Kidney (tissue), 13 donors: ENCODE measurements at regions not wholly inside any gene's neighbourhood (a gene's known extent, or its start where the extent isn't known, plus 50 kb on each side); places are given as distances from the start of the nearest gene placed in this dataset.

Source experiments
- DNase-seq, 5 donors: peaks; one replicate each; pipeline ENCODE4 v3.0.0-alpha.2; 2013 to 2020
- FAIRE-seq: peaks from 2 replicates; lab custom pipeline; 2012; peaks lifted over from hg19 to GRCh38; lab: Jason Lieb, UNC
- H3K27ac ChIP-seq, 2 donors: one replicate each; pipeline ENCODE4 v1.7.0; 2013; ENCODE audit warnings: low read depth in 2 of 2, low read length in 2 of 2, inconsistent platforms in 1 of 2
- H3K27me3 ChIP-seq: one replicate; pipeline ENCODE4 v1.7.1; 2013; ENCODE audit warnings: low read length, inconsistent platforms; ENCODE audit not compliant: control insufficient read depth, insufficient read depth
- H3K36me3 ChIP-seq, 3 donors: one replicate each; pipeline versions ENCODE4 v1.7.0 to v1.7.1; 2013; ENCODE audit warnings: low read length in 3 of 3, control low read depth in 1 of 3, inconsistent platforms in 1 of 3; ENCODE audit not compliant: insufficient read depth in 3 of 3, control insufficient read depth in 2 of 3
- H3K4me1 ChIP-seq, 3 donors: one replicate each; pipeline versions ENCODE4 v1.7.0 to v1.7.1; 2013; ENCODE audit warnings: low read length in 3 of 3, inconsistent platforms in 1 of 3, low read depth in 1 of 3; ENCODE audit not compliant: control insufficient read depth in 2 of 3, insufficient read depth in 2 of 3
- H3K4me3 ChIP-seq, 3 donors: one replicate each; pipeline versions ENCODE4 v1.7.0 to v1.8.1; 2013; ENCODE audit warnings: low read length in 3 of 3, control low read depth in 1 of 3, inconsistent platforms in 1 of 3
- H3K9ac ChIP-seq, 3 donors: one replicate each; pipeline versions ENCODE4 v1.7.0 to v1.7.1; 2013; ENCODE audit warnings: low read length in 3 of 3, control low read depth in 1 of 3, inconsistent platforms in 1 of 3
- H3K9me3 ChIP-seq, 3 donors: one replicate each; pipeline versions ENCODE4 v1.7.0 to v1.7.1; 2013; ENCODE audit warnings: low read length in 3 of 3, control low read depth in 1 of 3, inconsistent platforms in 1 of 3; ENCODE audit not compliant: control insufficient read depth in 2 of 3, insufficient read depth in 1 of 3
- intact Hi-C: fragments of 100-400 bp; cut with DNase I; formaldehyde crosslinking; loops from one replicate; pipeline ENCODE4 v1.11.1; 2022
- TF ChIP-seq, protein P1 (sequence below): IDR thresholded peaks from 3 replicates; pipeline ENCODE4 v1.5.1; 2012; ENCODE audit warnings: mild to moderate bottlenecking, moderate library complexity, borderline replicate concordance; ENCODE audit not compliant: insufficient read depth; ENCODE audit errors: extremely low read depth
- donor health status: control.
- donor health status: control.
- donor health status: control.
- donor health status: control.
- donor health status: control.
- donor health status: DM: yes; HTN: yes; CAD: no.
- donor health status: Normal renal cell carcinoma (clear cell type).

DNA sequence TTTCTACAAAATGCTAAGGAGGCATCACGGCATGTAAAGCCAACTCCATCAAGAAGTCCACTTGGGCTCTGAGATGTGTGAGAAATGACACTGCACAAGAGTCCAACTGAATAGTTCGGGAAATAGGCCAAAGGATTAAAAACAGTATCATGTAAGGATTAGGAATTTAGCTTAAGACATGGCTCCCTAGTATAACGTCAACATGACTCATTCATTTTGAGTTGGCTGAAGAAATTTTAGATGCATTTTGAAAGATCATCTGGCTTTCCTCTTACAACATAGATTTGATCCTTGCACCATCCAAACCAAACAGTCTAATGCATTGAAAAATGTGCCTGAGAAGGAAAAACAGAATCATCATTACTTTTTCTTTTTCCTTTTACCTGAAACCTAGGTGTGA, 109.3 kb upstream of the MME start:
- H3K4me3 ChIP-seq = peak overlapping the region in 1 of 3 donors; percentile 29
- intact Hi-C loops = no loop called here
- TF ChIP-seq, protein P1, sequence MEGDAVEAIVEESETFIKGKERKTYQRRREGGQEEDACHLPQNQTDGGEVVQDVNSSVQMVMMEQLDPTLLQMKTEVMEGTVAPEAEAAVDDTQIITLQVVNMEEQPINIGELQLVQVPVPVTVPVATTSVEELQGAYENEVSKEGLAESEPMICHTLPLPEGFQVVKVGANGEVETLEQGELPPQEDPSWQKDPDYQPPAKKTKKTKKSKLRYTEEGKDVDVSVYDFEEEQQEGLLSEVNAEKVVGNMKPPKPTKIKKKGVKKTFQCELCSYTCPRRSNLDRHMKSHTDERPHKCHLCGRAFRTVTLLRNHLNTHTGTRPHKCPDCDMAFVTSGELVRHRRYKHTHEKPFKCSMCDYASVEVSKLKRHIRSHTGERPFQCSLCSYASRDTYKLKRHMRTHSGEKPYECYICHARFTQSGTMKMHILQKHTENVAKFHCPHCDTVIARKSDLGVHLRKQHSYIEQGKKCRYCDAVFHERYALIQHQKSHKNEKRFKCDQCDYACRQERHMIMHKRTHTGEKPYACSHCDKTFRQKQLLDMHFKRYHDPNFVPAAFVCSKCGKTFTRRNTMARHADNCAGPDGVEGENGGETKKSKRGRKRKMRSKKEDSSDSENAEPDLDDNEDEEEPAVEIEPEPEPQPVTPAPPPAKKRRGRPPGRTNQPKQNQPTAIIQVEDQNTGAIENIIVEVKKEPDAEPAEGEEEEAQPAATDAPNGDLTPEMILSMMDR = no peak
- H3K27me3 ChIP-seq = no peaks in the 10 kb centered on the region
- H3K9me3 ChIP-seq = no peaks in the 10 kb centered on the region
- no peak overlapping the region for H3K9ac ChIP-seq
- no peaks in the 10 kb centered on the region for H3K36me3 ChIP-seq
- FAIRE-seq = no peak
- no peaks in the 10 kb centered on the region for H3K4me1 ChIP-seq
- no peak overlapping the region for H3K27ac ChIP-seq
- no peak for DNase-seq

DNA sequence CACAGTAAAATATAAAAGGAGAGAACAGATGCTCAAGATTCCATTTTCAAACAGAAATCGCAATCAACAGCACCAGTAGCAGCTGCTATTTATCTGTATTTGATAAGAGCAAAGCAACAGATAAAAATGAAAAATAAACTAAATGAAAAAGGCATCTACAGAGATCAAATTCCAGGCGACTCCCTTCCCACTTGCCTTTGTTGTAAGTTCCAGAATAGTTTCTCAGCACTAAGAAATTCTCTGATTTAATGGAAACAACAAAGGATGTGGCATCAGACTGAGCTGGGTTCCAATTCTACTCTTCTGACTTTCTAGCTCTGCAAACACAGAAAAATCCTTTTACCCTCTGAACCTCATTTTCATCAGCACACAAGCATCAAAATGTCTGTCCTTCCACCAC, 110.8 kb upstream of the MME start:
- H3K4me3 ChIP-seq = no peak overlapping the region
- no peaks in the 10 kb centered on the region for H3K9me3 ChIP-seq
- no peaks in the 10 kb centered on the region for H3K4me1 ChIP-seq
- FAIRE-seq (no peak), DNase-seq (no peak)
- H3K27me3 ChIP-seq = no peaks in the 10 kb centered on the region
- intact Hi-C loops = no loop called here
- TF ChIP-seq, protein P1 = no peak
- H3K9ac ChIP-seq = no peak overlapping the region
- H3K27ac ChIP-seq = no peak overlapping the region
- no peaks in the 10 kb centered on the region for H3K36me3 ChIP-seq

DNA sequence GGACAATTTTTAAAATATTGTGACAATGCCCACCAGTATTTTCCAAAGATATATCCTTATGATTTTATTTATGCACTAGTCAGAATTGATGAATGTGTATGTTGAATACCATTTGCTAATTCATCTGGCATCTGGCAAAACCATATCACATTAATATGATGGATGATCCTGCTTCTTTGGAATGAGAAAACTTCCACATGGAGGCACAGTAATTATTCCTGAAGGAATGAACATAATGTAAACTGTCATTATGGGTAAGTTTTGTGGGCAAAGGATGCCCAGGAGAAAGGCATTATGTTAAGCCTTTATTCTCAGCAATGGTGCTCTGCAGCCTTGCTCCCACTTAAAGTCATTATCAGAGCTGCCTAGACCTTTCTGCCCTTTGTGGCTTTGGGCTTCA, 113.0 kb upstream of the MME start:
- TF ChIP-seq, protein P1 = no peak
- no peak overlapping the region for H3K27ac ChIP-seq
- no peak overlapping the region for H3K4me3 ChIP-seq
- no peaks in the 10 kb centered on the region for H3K27me3 ChIP-seq
- intact Hi-C loops = no loop called here
- no peaks in the 10 kb centered on the region for H3K4me1 ChIP-seq
- no peak overlapping the region for H3K9ac ChIP-seq
- no peak for FAIRE-seq
- no peak for DNase-seq
- no peaks in the 10 kb centered on the region for H3K36me3 ChIP-seq
- no peaks in the 10 kb centered on the region for H3K9me3 ChIP-seq

DNA sequence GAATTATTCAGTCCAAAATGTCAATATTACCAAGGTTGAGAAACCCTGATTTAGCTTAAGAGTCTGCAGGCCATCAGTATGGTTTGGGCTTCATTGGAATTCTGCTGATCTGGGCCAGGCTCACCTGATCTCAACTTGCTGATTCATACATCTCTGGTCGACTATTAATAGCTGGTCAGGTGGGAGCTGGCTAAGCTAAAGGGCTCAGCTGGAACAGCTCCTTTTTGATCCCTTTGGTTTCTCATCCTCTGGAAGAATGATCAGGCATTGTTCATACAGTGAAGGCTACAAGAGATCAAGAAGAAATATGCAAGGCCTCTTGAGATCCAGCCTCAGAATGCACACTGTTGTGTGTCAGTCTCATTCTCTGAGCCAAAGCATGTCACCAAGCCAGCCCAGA, 123.3 kb upstream of the MME start:
- TF ChIP-seq, protein P1 = no peak
- H3K9me3 ChIP-seq = no peaks in the 10 kb centered on the region
- FAIRE-seq (no peak), DNase-seq (no peak)
- no peaks in the 10 kb centered on the region for H3K27me3 ChIP-seq
- no peak overlapping the region for H3K9ac ChIP-seq
- no peaks in the 10 kb centered on the region for H3K4me1 ChIP-seq
- no peaks in the 10 kb centered on the region for H3K36me3 ChIP-seq
- intact Hi-C loops = no loop called here
- H3K4me3 ChIP-seq = no peak overlapping the region
- H3K27ac ChIP-seq = no peak overlapping the region
